K562 (cell line): ENCODE measurements at regions not wholly inside any gene's neighbourhood (a gene's known extent, or its start where the extent isn't known, plus 50 kb on each side); places are given as distances from the start of the nearest gene placed in this dataset.

Experiments used
- CHD1 ChIP-seq: fragments of 200-600 bp; sonication (generic); IDR thresholded peaks from one replicate; pipeline ENCODE4 v1.6.1; 2012; ENCODE audit warnings: mild to moderate bottlenecking, moderate library complexity, low read length, inconsistent platforms
- HDAC1 ChIP-seq, 2 experiments: fragments of 450-650 bp; IDR thresholded peaks; 2 replicates each; pipeline ENCODE4 v1.6.1; 2016 to 2017; ENCODE audit warnings: inconsistent platforms in 1 of 2, mild to moderate bottlenecking in 1 of 2, moderate library complexity in 1 of 2
- HMG20A ChIP-seq: fragments of 450-650 bp; formaldehyde crosslinking; conservative IDR thresholded peaks from 2 replicates; pipeline ENCODE4 v1.4.0; 2020; ENCODE audit warnings: mild to moderate bottlenecking, mixed read lengths
- IRF9 ChIP-seq: fragments of 450-650 bp; IDR thresholded peaks from 2 replicates; pipeline ENCODE4 v1.6.1; 2016; ENCODE audit warnings: missing biosample characterization, missing genetic modification characterization
- PRMT5 ChIP-seq: sonication (generic); formaldehyde crosslinking; IDR thresholded peaks from 2 replicates; pipeline ENCODE4 v1.5.0; 2020; ENCODE audit warnings: missing genetic modification reagents
- SREBF1 ChIP-seq: fragments of 150-350 bp; IDR thresholded peaks from 2 replicates; pipeline ENCODE4 v1.6.1; 2014; ENCODE audit warnings: antibody characterized with exemption, low read depth, low read length, borderline replicate concordance
- ZNF764 ChIP-seq: fragments of 250-450 bp; sonication (Bioruptor Pico); IDR thresholded peaks from 2 replicates; pipeline ENCODE4 v1.4.0; 2020; ENCODE audit warnings: low read depth, mild to moderate bottlenecking, moderate library complexity
- ZNF778 ChIP-seq: fragments of 450-650 bp; formaldehyde crosslinking; IDR thresholded peaks from 2 replicates; pipeline ENCODE4 v1.4.0; 2020; ENCODE audit warnings: mild to moderate bottlenecking, moderate library complexity
- TF ChIP-seq, protein P1 (sequence below): sonication (generic); formaldehyde crosslinking; IDR thresholded peaks from 2 replicates; pipeline ENCODE4 v1.8.0; 2023; ENCODE audit warnings: missing genetic modification reagents, mild to moderate bottlenecking, borderline replicate concordance

GRCh38 chr5:66364186-66364585 lies 220.1 kb downstream of the SREK1 start (continued):
- TF ChIP-seq IRF9 (tag) (no peak), HDAC1 (IDR thresholded peaks at IDR 0.05) (no peak), PRMT5 (CRISPR knock-in tag) (no peak), CHD1 (no peak), ZNF764 (CRISPR knock-in tag) (no peak), SREBF1 (no peak), ZNF778 (CRISPR knock-in tag) (no peak), HMG20A (CRISPR knock-in tag) (no peak)
- TF ChIP-seq, protein P1, sequence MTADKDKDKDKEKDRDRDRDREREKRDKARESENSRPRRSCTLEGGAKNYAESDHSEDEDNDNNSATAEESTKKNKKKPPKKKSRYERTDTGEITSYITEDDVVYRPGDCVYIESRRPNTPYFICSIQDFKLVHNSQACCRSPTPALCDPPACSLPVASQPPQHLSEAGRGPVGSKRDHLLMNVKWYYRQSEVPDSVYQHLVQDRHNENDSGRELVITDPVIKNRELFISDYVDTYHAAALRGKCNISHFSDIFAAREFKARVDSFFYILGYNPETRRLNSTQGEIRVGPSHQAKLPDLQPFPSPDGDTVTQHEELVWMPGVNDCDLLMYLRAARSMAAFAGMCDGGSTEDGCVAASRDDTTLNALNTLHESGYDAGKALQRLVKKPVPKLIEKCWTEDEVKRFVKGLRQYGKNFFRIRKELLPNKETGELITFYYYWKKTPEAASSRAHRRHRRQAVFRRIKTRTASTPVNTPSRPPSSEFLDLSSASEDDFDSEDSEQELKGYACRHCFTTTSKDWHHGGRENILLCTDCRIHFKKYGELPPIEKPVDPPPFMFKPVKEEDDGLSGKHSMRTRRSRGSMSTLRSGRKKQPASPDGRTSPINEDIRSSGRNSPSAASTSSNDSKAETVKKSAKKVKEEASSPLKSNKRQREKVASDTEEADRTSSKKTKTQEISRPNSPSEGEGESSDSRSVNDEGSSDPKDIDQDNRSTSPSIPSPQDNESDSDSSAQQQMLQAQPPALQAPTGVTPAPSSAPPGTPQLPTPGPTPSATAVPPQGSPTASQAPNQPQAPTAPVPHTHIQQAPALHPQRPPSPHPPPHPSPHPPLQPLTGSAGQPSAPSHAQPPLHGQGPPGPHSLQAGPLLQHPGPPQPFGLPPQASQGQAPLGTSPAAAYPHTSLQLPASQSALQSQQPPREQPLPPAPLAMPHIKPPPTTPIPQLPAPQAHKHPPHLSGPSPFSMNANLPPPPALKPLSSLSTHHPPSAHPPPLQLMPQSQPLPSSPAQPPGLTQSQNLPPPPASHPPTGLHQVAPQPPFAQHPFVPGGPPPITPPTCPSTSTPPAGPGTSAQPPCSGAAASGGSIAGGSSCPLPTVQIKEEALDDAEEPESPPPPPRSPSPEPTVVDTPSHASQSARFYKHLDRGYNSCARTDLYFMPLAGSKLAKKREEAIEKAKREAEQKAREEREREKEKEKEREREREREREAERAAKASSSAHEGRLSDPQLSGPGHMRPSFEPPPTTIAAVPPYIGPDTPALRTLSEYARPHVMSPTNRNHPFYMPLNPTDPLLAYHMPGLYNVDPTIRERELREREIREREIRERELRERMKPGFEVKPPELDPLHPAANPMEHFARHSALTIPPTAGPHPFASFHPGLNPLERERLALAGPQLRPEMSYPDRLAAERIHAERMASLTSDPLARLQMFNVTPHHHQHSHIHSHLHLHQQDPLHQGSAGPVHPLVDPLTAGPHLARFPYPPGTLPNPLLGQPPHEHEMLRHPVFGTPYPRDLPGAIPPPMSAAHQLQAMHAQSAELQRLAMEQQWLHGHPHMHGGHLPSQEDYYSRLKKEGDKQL (CRISPR knock-in tag): no peak
